Left renal pelvis (tissue), 4 donors: ENCODE measurements at regions not wholly inside any gene's neighbourhood (a gene's known extent, or its start where the extent isn't known, plus 50 kb on each side); places are given as distances from the start of the nearest gene placed in this dataset.
"Not testable (repeated sequence)": the region's sequence is repeated elsewhere in the genome, so short reads cannot be mapped to it uniquely, and the experiment has no call there.

Source experiments
- DNase-seq, 4 donors: peaks; one replicate each; pipeline ENCODE4 v3.0.0-alpha.2; 2013; ENCODE audit warnings: low read depth in 4 of 4, low spot score in 3 of 4

- DNase-seq, result no peak
Measured at GRCh38 chr3:124300416-124300815, 308.5 kb upstream of the ROPN1 start.

- no peak for DNase-seq
Measured at GRCh38 chr3:124303305-124303910, 311.5 kb upstream of the ROPN1 start.

GRCh38 chr3:124306665-124307064 lies 314.7 kb upstream of the ROPN1 start:
- DNase-seq, result no peak

GRCh38 chr3:124313621-124314020 lies 321.7 kb upstream of the ROPN1 start:
- DNase-seq, result no peak

GRCh38 chr3:124315215-124316033 lies 323.5 kb upstream of the ROPN1 start:
- no peak for DNase-seq

GRCh38 chr3:124316034-124316287 lies 324.0 kb upstream of the ROPN1 start:
- no peak for DNase-seq

GRCh38 chr3:124318014-124318413 lies 326.1 kb upstream of the ROPN1 start:
- DNase-seq, result no peak

GRCh38 chr3:124318656-124319055 lies 326.7 kb upstream of the ROPN1 start:
- DNase-seq, result no peak

- DNase-seq, result no peak
Measured at GRCh38 chr3:124320976-124321375, 329.1 kb upstream of the ROPN1 start.

- DNase-seq, result no peak
Measured at GRCh38 chr3:124322309-124322880, 330.5 kb upstream of the ROPN1 start.

- DNase-seq, result no peak
Measured at GRCh38 chr3:124322966-124323365, 331.0 kb upstream of the ROPN1 start.

- DNase-seq, result no peak
Measured at GRCh38 chr3:124325248-124325647, 333.3 kb upstream of the ROPN1 start.

- DNase-seq, result no peak
Measured at GRCh38 chr3:124329723-124330122, 337.8 kb upstream of the ROPN1 start.

- no peak for DNase-seq
Measured at GRCh38 chr3:124333931-124334640, 342.2 kb upstream of the ROPN1 start.

- DNase-seq, result no peak
Measured at GRCh38 chr3:124336067-124336656, 344.2 kb upstream of the ROPN1 start.

- DNase-seq, result no peak
Measured at GRCh38 chr3:124345845-124346244, 353.9 kb upstream of the ROPN1 start.

- DNase-seq, result no peak
Measured at GRCh38 chr3:124346487-124346886, 354.6 kb upstream of the ROPN1 start.

- DNase-seq, result no peak
Measured at GRCh38 chr3:124347418-124347817, 355.5 kb upstream of the ROPN1 start.

GRCh38 chr3:124348555-124348954 lies 356.6 kb upstream of the ROPN1 start:
- DNase-seq, result not testable (repeated sequence)

- DNase-seq, result peak in 3 of 4 donors; percentile 54 to 64 (median 59)
Measured at GRCh38 chr3:124351430-124352148, 359.7 kb upstream of the ROPN1 start.

- DNase-seq, result no peak
Measured at GRCh38 chr3:124352149-124352539, 360.2 kb upstream of the ROPN1 start.
